H1 (cell line): ENCODE measurements at regions not wholly inside any gene's neighbourhood (a gene's known extent, or its start where the extent isn't known, plus 50 kb on each side); places are given as distances from the start of the nearest gene placed in this dataset.
A peak's percentile ranks its signal among the peaks of the same experiment; 100 is the strongest.

Experiments
- CTCF ChIA-PET: fragments of 300-600 bp; sonication (Branson Sonifier 250); formaldehyde crosslinking; loops from one replicate; lab custom pipeline; 2021; ENCODE audit not compliant: partially characterized antibody; lab: Charles Lee
- POLR2A ChIA-PET: fragments of 300-600 bp; sonication (Branson Sonifier 250); formaldehyde crosslinking; loops from one replicate; lab custom pipeline; 2021; ENCODE audit warnings: inconsistent platforms; ENCODE audit not compliant: partially characterized antibody; lab: Charles Lee
- DNase-seq, 2 experiments: peaks; one replicate each; pipeline versions ENCODE4 v3.0.0 to v3.0.0-alpha.2; 2010 to 2022; ENCODE audit warnings: low spot score in 2 of 2, low read depth in 1 of 2, mixed read lengths in 1 of 2
- FAIRE-seq: peaks from 2 replicates; lab custom pipeline; 2011; peaks lifted over from hg19 to GRCh38; lab: Jason Lieb, UNC
- H2AFZ ChIP-seq: 2 replicates; pipeline ENCODE4 v1.8.1; 2012; ENCODE audit warnings: low read length, inconsistent platforms
- H2AK5ac ChIP-seq: 2 replicates; pipeline ENCODE4 v1.6.1; 2013; ENCODE audit warnings: low read depth, low read length
- H2BK120ac ChIP-seq: replicated peaks from 2 replicates; pipeline ENCODE3; 2013; ENCODE audit warnings: low read depth, low read length, inconsistent platforms
- H2BK12ac ChIP-seq: 2 replicates; pipeline ENCODE4 v1.6.1; 2013; ENCODE audit warnings: low read depth, low read length
- H2BK15ac ChIP-seq: 2 replicates; pipeline ENCODE4 v1.6.1; 2013; ENCODE audit warnings: low read length
- H2BK20ac ChIP-seq: 2 replicates; pipeline ENCODE4 v1.6.1; 2013; ENCODE audit warnings: low read length
- H2BK5ac ChIP-seq: 2 replicates; pipeline ENCODE4 v1.6.1; 2013; ENCODE audit warnings: low read depth, low read length
- H3K14ac ChIP-seq: 2 replicates; pipeline ENCODE4 v1.6.1; 2013; ENCODE audit warnings: inconsistent platforms; ENCODE audit not compliant: insufficient read length
- H3K18ac ChIP-seq: 2 replicates; pipeline ENCODE4 v1.6.1; 2013; ENCODE audit warnings: low read length; ENCODE audit errors: extremely low read depth
- H3K23ac ChIP-seq: 2 replicates; pipeline ENCODE4 v1.6.1; 2013; ENCODE audit warnings: inconsistent platforms; ENCODE audit not compliant: insufficient read length
- H3K23me2 ChIP-seq: 2 replicates; pipeline ENCODE4 v1.6.1; 2013; ENCODE audit warnings: low read depth, low read length
- H3K27ac ChIP-seq: 2 replicates; pipeline ENCODE4 v1.6.1; 2011; ENCODE audit warnings: low read depth, low read length, inconsistent platforms
- H3K27me3 ChIP-seq, 4 experiments: replicated peaks in 1 of 4; 1 replicate in 1 of 4; 2 replicates in 3 of 4; pipeline versions ENCODE4 v1.6.1 to v1.8.1; 2011 to 2013; ENCODE audit warnings: low read length in 3 of 4, mild to moderate bottlenecking in 3 of 4, inconsistent platforms in 2 of 4, mixed read lengths in 2 of 4, moderate library complexity in 1 of 4; ENCODE audit not compliant: control insufficient read depth in 3 of 4, insufficient read depth in 3 of 4; ENCODE audit errors: extremely low read depth in 1 of 4
- H3K36me3 ChIP-seq, 4 experiments: 2 replicates each; pipeline versions ENCODE4 v1.6.1 to v1.8.1; 2011 to 2013; ENCODE audit warnings: mild to moderate bottlenecking in 4 of 4, low read length in 3 of 4, moderate library complexity in 2 of 4, control low read depth in 1 of 4, inconsistent platforms in 1 of 4; ENCODE audit not compliant: insufficient read depth in 4 of 4, control insufficient read depth in 2 of 4
- H3K4ac ChIP-seq: replicated peaks from 2 replicates; pipeline ENCODE3; 2013; ENCODE audit warnings: low read length, low read depth, mixed read lengths, inconsistent platforms; ENCODE audit not compliant: insufficient read length
- H3K4me1 ChIP-seq, 4 experiments: replicated peaks in 1 of 4; 1 replicate in 1 of 4; 2 replicates in 3 of 4; pipeline versions ENCODE4 v1.6.1 to v1.8.1; 2011 to 2013; ENCODE audit warnings: low read length in 3 of 4, inconsistent platforms in 2 of 4, mixed read lengths in 1 of 4; ENCODE audit not compliant: insufficient read depth in 4 of 4, control insufficient read depth in 3 of 4
- H3K4me2 ChIP-seq, 2 experiments: 2 replicates each; pipeline versions ENCODE4 v1.6.1 to v1.8.1; 2011 to 2013; ENCODE audit warnings: low read depth in 2 of 2, low read length in 2 of 2, control low read depth in 1 of 2, inconsistent platforms in 1 of 2, mild to moderate bottlenecking in 1 of 2; ENCODE audit not compliant: insufficient read depth in 1 of 2
- H3K4me3 ChIP-seq, 4 experiments: fragments of 200-600, 300-600 bp in 1 of 4; sonication (generic), shearing (Covaris generic), sonication (Bioruptor Twin) in 1 of 4; 2 replicates each; pipeline versions ENCODE4 v1.5.1 to v1.8.1; 2011 to 2016; ENCODE audit warnings: low read length in 4 of 4, low read depth in 3 of 4, control low read depth in 2 of 4, inconsistent platforms in 2 of 4, mild to moderate bottlenecking in 2 of 4, mixed read lengths in 1 of 4, moderate library complexity in 1 of 4; ENCODE audit not compliant: insufficient read depth in 2 of 4; ENCODE audit errors: extremely low read depth in 1 of 4
- H3K56ac ChIP-seq: replicated peaks from 2 replicates; pipeline ENCODE3; 2013; ENCODE audit warnings: low read depth, mild to moderate bottlenecking, mixed read lengths, low read length, inconsistent platforms; ENCODE audit not compliant: insufficient read length
- H3K79me1 ChIP-seq: 2 replicates; pipeline ENCODE4 v1.6.1; 2013; ENCODE audit warnings: low read depth, low read length, control low read depth
- H3K79me2 ChIP-seq, 2 experiments: 2 replicates each; pipeline versions ENCODE4 v1.6.1 to v1.8.1; 2012 to 2013; ENCODE audit warnings: low read length in 2 of 2, mild to moderate bottlenecking in 2 of 2, inconsistent platforms in 1 of 2; ENCODE audit not compliant: insufficient read depth in 2 of 2, control insufficient read depth in 1 of 2
- H3K9ac ChIP-seq, 4 experiments: replicated peaks in 1 of 4; 1 replicate in 1 of 4; 2 replicates in 3 of 4; pipeline versions ENCODE4 v1.6.1 to v1.8.1; 2011 to 2013; ENCODE audit warnings: low read depth in 3 of 4, low read length in 3 of 4, control low read depth in 2 of 4, mild to moderate bottlenecking in 2 of 4, moderate library complexity in 2 of 4, inconsistent platforms in 1 of 4; ENCODE audit errors: extremely low read depth in 1 of 4
- H3K9me3 ChIP-seq, 2 experiments: 2 replicates each; pipeline versions ENCODE4 v1.6.1 to v1.8.1; 2012 to 2013; ENCODE audit warnings: mild to moderate bottlenecking in 2 of 2, moderate library complexity in 2 of 2, control low read depth in 1 of 2, inconsistent platforms in 1 of 2, low read depth in 1 of 2, low read length in 1 of 2, mixed read lengths in 1 of 2; ENCODE audit not compliant: insufficient read depth in 2 of 2
- H4K20me1 ChIP-seq, 2 experiments: replicated peaks in 1 of 2; 2 replicates each; pipeline versions ENCODE3 to v1.8.1; 2011 to 2013; ENCODE audit warnings: inconsistent platforms in 2 of 2, low read length in 2 of 2, mild to moderate bottlenecking in 1 of 2; ENCODE audit not compliant: insufficient read depth in 2 of 2, control insufficient read depth in 1 of 2
- H4K5ac ChIP-seq: 2 replicates; pipeline ENCODE4 v1.6.1; 2013; ENCODE audit warnings: low read length, low read depth, mixed read lengths, inconsistent platforms; ENCODE audit not compliant: insufficient read length
- H4K8ac ChIP-seq: 2 replicates; pipeline ENCODE4 v1.8.0; 2013; ENCODE audit warnings: mild to moderate bottlenecking, moderate library complexity, low read length, inconsistent platforms; ENCODE audit not compliant: insufficient read depth; ENCODE audit errors: extremely low read depth
- H4K91ac ChIP-seq: replicated peaks from 2 replicates; pipeline ENCODE3; 2013; ENCODE audit warnings: low read length, mixed read lengths, inconsistent platforms; ENCODE audit not compliant: insufficient read length
- BCL11A ChIP-seq, 2 experiments: IDR thresholded peaks; one replicate each; pipeline ENCODE4 v1.6.1; 2011; ENCODE audit warnings: low read depth in 2 of 2, low read length in 2 of 2, mild to moderate bottlenecking in 2 of 2
- POU5F1 ChIP-seq: IDR thresholded peaks from 2 replicates; pipeline ENCODE4 v1.6.1; 2011; ENCODE audit warnings: low read depth, mild to moderate bottlenecking, low read length, moderate library complexity
- RFX5 ChIP-seq: IDR thresholded peaks from 2 replicates; pipeline ENCODE4 v1.6.1; 2011; ENCODE audit warnings: low read depth, low read length, improper control_type of control experiment, borderline replicate concordance
- RNF2 ChIP-seq: fragments of 200-900, 300-1000 bp; sonication (generic); IDR thresholded peaks from 2 replicates; pipeline ENCODE4 v1.7.1; 2016; ENCODE audit warnings: borderline replicate concordance, low read depth, mild to moderate bottlenecking, antibody characterized with exemption, low read length; ENCODE audit not compliant: poor library complexity, severe bottlenecking; ENCODE audit errors: missing control alignments
- RXRA ChIP-seq: IDR thresholded peaks from 2 replicates; pipeline ENCODE4 v1.6.1; 2011; ENCODE audit warnings: low read depth, mild to moderate bottlenecking, low read length, moderate library complexity; ENCODE audit not compliant: insufficient read depth
- SRF ChIP-seq: IDR thresholded peaks from 2 replicates; pipeline ENCODE4 v1.6.1; 2011; ENCODE audit warnings: mild to moderate bottlenecking, low read depth, low read length, moderate library complexity
- TEAD4 ChIP-seq: IDR thresholded peaks from 2 replicates; pipeline ENCODE4 v1.6.1; 2012; ENCODE audit warnings: low read depth, low read length, inconsistent platforms, mixed read lengths
- WGBS, 2 experiments: shearing (Covaris generic) in 1 of 2; methylation state at CpG; one replicate each; pipeline versions ENCODE4 v1.1.6 to v1.1.7; 2013 to 2015; ENCODE audit warnings: low lambda C conversion rate in 2 of 2, mixed read lengths in 2 of 2, inconsistent platforms in 1 of 2, low coverage in 1 of 2, missing lambda C conversion rate in 1 of 2; ENCODE audit not compliant: insufficient replicate concordance in 2 of 2, insufficient coverage in 1 of 2, insufficient read length in 1 of 2; ENCODE audit errors: extremely low coverage in 1 of 2, missing lambda C conversion rate in 1 of 2; 5-methylcytosine and 5-hydroxymethylcytosine counted together

DNA sequence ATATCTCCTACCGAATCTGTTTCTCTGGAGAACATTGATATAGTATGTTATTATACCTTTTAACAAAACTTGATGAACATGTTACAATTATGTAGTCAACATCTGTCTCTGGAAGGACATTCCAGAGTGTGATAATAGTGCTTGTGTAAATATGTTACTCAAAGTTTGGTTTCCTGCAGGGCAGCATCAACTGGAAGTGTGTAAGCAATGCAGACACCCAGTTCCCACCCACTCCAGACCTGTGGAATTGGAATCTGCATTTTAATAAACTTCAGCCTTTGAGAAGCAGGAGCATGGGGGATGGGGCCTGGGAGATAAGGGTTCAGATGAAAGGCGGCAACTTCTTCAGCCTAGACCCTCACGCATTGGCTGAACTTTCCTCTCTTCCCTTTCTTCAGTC is 398.9 kb downstream of the RND3 start:
- Histone ChIP-seq H3K4me1 (peaks cover 0 to 7% (median 2%) of the 10 kb centered on the region in 4 experiments; a peak in 3 of 7 replicates), H2BK5ac (no peak overlapping the region), H3K4me3 (no peak overlapping the region), H4K8ac (no peak overlapping the region), H3K23ac (no peak overlapping the region), H3K79me1 (no peaks in the 10 kb centered on the region), H3K56ac (no peak overlapping the region), H4K5ac (no peak overlapping the region), H4K20me1 (no peaks in the 10 kb centered on the region), H3K27ac (no peak overlapping the region), H3K4me2 (no peak overlapping the region), H2BK15ac (no peak overlapping the region), H2AFZ (peak overlapping the region; percentile 65; the same call in 1 of the 2 replicates), H3K9me3 (no peaks in the 10 kb centered on the region; a peak in 1 of 4 replicates), H2BK20ac (no peak overlapping the region), H3K18ac (no peak overlapping the region), H2AK5ac (no peak overlapping the region), H2BK120ac (no peak overlapping the region), H3K4ac (no peak overlapping the region), H3K27me3 (no peaks in the 10 kb centered on the region), H3K14ac (no peak overlapping the region), H2BK12ac (no peak overlapping the region), H4K91ac (no peak overlapping the region), H3K79me2 (no peaks in the 10 kb centered on the region), H3K9ac (no peak overlapping the region), H3K36me3 (no peaks in the 10 kb centered on the region), H3K23me2 (no peaks in the 10 kb centered on the region)
- CTCF ChIA-PET: no interaction called here
- FAIRE-seq (no peak), DNase-seq (no peak)
- POLR2A ChIA-PET: no interaction called here
- no peak for TF ChIP-seq RNF2
- TF ChIP-seq RXRA: no peak
- TF ChIP-seq TEAD4: no peak
- no peak for TF ChIP-seq BCL11A (IDR thresholded peaks at IDR 0.05; ENCODE audit: low read depth in 2 of 2, low read length in 2 of 2)
- TF ChIP-seq RFX5: no peak
- TF ChIP-seq SRF: no peak
- TF ChIP-seq POU5F1: no peak
- WGBS, 2 experiments: 78% methylated on average over 3 of the region's 3 CpGs; no CpG with 5 or more reads in 1 of the 2 experiments
